Caco-2 (cell line): ENCODE measurements at regions not wholly inside any gene's neighbourhood (a gene's known extent, or its start where the extent isn't known, plus 50 kb on each side); places are given as distances from the start of the nearest gene placed in this dataset.

Source experiments
- BruUV-seq: library from RNA; stranded (reverse); fragments of 400-500 nt; replicated peaks from 2 replicates; lab custom pipeline; 2021; lab: Mats Ljungman, UMichigan
- CTCF ChIA-PET: fragments of 300-600 bp; sonication (Branson Sonifier 250); formaldehyde crosslinking; loops from one replicate; lab custom pipeline; 2022; ENCODE audit warnings: antibody characterized with exemption; lab: Charles Lee
- POLR2A ChIA-PET: fragments of 300-600 bp; sonication (Branson Sonifier 250); formaldehyde crosslinking; loops from one replicate; lab custom pipeline; 2022; ENCODE audit warnings: antibody characterized with exemption; lab: Charles Lee
- DNase-seq, 2 experiments: peaks; one replicate each; pipeline versions ENCODE4 v3.0.0 to v3.0.0-alpha.2; 2020 to 2022
- H3K27me3 ChIP-seq: replicated peaks from 2 replicates; pipeline ENCODE4 v1.6.0; 2011; ENCODE audit warnings: low read length; ENCODE audit not compliant: control insufficient read depth, insufficient read depth
- H3K36me3 ChIP-seq: 2 replicates; pipeline ENCODE4 v1.5.1; 2011; ENCODE audit warnings: low read length; ENCODE audit not compliant: control insufficient read depth, insufficient read depth
- H3K4me1 ChIP-seq: fragments of 250-450 bp; sonication (Bioruptor Pico); 2 replicates; pipeline ENCODE4 v1.5.1; 2020; ENCODE audit warnings: mild to moderate bottlenecking
- H3K4me3 ChIP-seq: 2 replicates; pipeline ENCODE4 v1.5.1; 2011; ENCODE audit warnings: low read depth, mild to moderate bottlenecking, control low read depth, low read length
- H3K9me3 ChIP-seq: fragments of 250-450 bp; sonication (Bioruptor Pico); 2 replicates; pipeline ENCODE4 v1.5.1; 2020; ENCODE audit warnings: mild to moderate bottlenecking, moderate library complexity
- H3K27ac Mint-ChIP-seq: one replicate; pipeline ENCODE4 v1.8.0; 2022; ENCODE audit warnings: mixed read lengths; ENCODE audit not compliant: unreplicated experiment
- H3K27me3 Mint-ChIP-seq: one replicate; pipeline ENCODE4 v1.8.0; 2022; ENCODE audit warnings: mixed read lengths; ENCODE audit not compliant: insufficient read depth, unreplicated experiment
- H3K36me3 Mint-ChIP-seq: one replicate; pipeline ENCODE4 v1.8.0; 2022; ENCODE audit warnings: mild to moderate bottlenecking, mixed read lengths; ENCODE audit not compliant: insufficient read depth, unreplicated experiment
- H3K4me1 Mint-ChIP-seq: one replicate; pipeline ENCODE4 v1.8.0; 2022; ENCODE audit warnings: low read depth, mixed read lengths; ENCODE audit not compliant: unreplicated experiment
- H3K4me3 Mint-ChIP-seq: one replicate; pipeline ENCODE4 v1.8.0; 2022; ENCODE audit warnings: mild to moderate bottlenecking, moderate library complexity, mixed read lengths; ENCODE audit not compliant: unreplicated experiment
- H3K9me3 Mint-ChIP-seq: one replicate; pipeline ENCODE4 v1.8.0; 2022; ENCODE audit warnings: mixed read lengths; ENCODE audit not compliant: unreplicated experiment
- CTCF ChIP-seq, 2 experiments: fragments of 200-600 bp in 1 of 2; IDR thresholded peaks; 1 replicate in 1 of 2; 2 replicates in 1 of 2; pipeline versions ENCODE4 v1.5.1 to v1.8.0; 2011 to 2022; ENCODE audit warnings: antibody characterized with exemption in 1 of 2, control low read depth in 1 of 2, inconsistent platforms in 1 of 2, low read depth in 1 of 2, low read length in 1 of 2, mild to moderate bottlenecking in 1 of 2, moderate library complexity in 1 of 2; ENCODE audit not compliant: insufficient read depth in 1 of 2, severe bottlenecking in 1 of 2, unreplicated experiment in 1 of 2
- intact Hi-C: fragments of 100-400 bp; cut with micrococcal nuclease; formaldehyde crosslinking; loops from one replicate; pipeline ENCODE4 v1.10.0; 2022; ENCODE audit not compliant: unreplicated experiment

GRCh38 chr17:68661265-68662036 lies 60.3 kb upstream of the FAM20A start:
- H3K9me3 ChIP-seq, result no peaks in the 10 kb centered on the region
- no peaks in the 10 kb centered on the region for H3K9me3 Mint-ChIP-seq
- H3K27ac Mint-ChIP-seq, result no peak overlapping the region
- H3K27me3 Mint-ChIP-seq, result peaks cover 2% of the 10 kb centered on the region
- TF ChIP-seq CTCF (IDR thresholded peaks at IDR 0.05; ENCODE audit: insufficient read depth in 1 of 2, low read depth in 1 of 2, low read length in 1 of 2, severe bottlenecking in 1 of 2, unreplicated experiment in 1 of 2), result no peak
- H3K4me3 ChIP-seq, result no peak overlapping the region
- ChIA-PET CTCF (no interaction called here), POLR2A (no interaction called here)
- H3K36me3 Mint-ChIP-seq, result no peaks in the 10 kb centered on the region
- H3K4me3 Mint-ChIP-seq, result no peak overlapping the region
- H3K4me1 ChIP-seq, result peaks cover 4% of the 10 kb centered on the region; the same call in 1 of the 2 replicates
- no peaks in the 10 kb centered on the region for H3K36me3 ChIP-seq
- BruUV-seq, result no TSS peak
- no peaks in the 10 kb centered on the region for H3K27me3 ChIP-seq
- intact Hi-C loops, result no loop called here
- DNase-seq, result no peak
- peaks cover 7% of the 10 kb centered on the region for H3K4me1 Mint-ChIP-seq

GRCh38 chr17:68660302-68660701 lies 59.1 kb upstream of the FAM20A start:
- BruUV-seq, result no TSS peak
- POLR2A ChIA-PET, result interaction anchor here (0.6 kb wide), 1 partner anchor 20 kb away, joined by 5 read pairs; no protein-coding TSS in a partner anchor
- DNase-seq, result no peak
- no peaks in the 10 kb centered on the region for H3K27me3 Mint-ChIP-seq
- TF ChIP-seq CTCF (IDR thresholded peaks at IDR 0.05; ENCODE audit: insufficient read depth in 1 of 2, low read depth in 1 of 2, low read length in 1 of 2, severe bottlenecking in 1 of 2, unreplicated experiment in 1 of 2), result no peak
- Histone ChIP-seq H3K4me3 (no peak overlapping the region), H3K27me3 (no peaks in the 10 kb centered on the region), H3K4me1 (peaks cover 4% of the 10 kb centered on the region; the same call in 1 of the 2 replicates), H3K36me3 (no peaks in the 10 kb centered on the region), H3K9me3 (no peaks in the 10 kb centered on the region)
- no peaks in the 10 kb centered on the region for H3K36me3 Mint-ChIP-seq
- intact Hi-C loops, result no loop called here
- no peak overlapping the region for H3K4me3 Mint-ChIP-seq
- CTCF ChIA-PET, result interaction anchor here (0.5 kb wide), 1 partner anchor 19 kb away, joined by 4 read pairs; no protein-coding TSS in a partner anchor
- peaks cover 7% of the 10 kb centered on the region for H3K4me1 Mint-ChIP-seq
- H3K9me3 Mint-ChIP-seq, result no peaks in the 10 kb centered on the region
- H3K27ac Mint-ChIP-seq, result no peak overlapping the region

- Mint-ChIP-seq H3K27me3 (no peaks in the 10 kb centered on the region), H3K4me3 (no peak overlapping the region), H3K27ac (no peak overlapping the region), H3K9me3 (no peaks in the 10 kb centered on the region), H3K36me3 (no peaks in the 10 kb centered on the region), H3K4me1 (peaks cover 7% of the 10 kb centered on the region)
- no peak overlapping the region for H3K4me3 ChIP-seq
- intact Hi-C loops, result no loop called here
- POLR2A ChIA-PET, result no interaction called here
- H3K27me3 ChIP-seq, result no peaks in the 10 kb centered on the region
- DNase-seq, result no peak
- H3K9me3 ChIP-seq, result no peaks in the 10 kb centered on the region
- no peaks in the 10 kb centered on the region for H3K36me3 ChIP-seq
- H3K4me1 ChIP-seq, result peaks cover 4% of the 10 kb centered on the region; the same call in 1 of the 2 replicates
- CTCF ChIA-PET, result no interaction called here
- no peak for TF ChIP-seq CTCF (IDR thresholded peaks at IDR 0.05; ENCODE audit: insufficient read depth in 1 of 2, low read depth in 1 of 2, low read length in 1 of 2, severe bottlenecking in 1 of 2, unreplicated experiment in 1 of 2)
- no TSS peak for BruUV-seq
Observed at GRCh38 chr17:68658999-68659780, 58.0 kb upstream of the FAM20A start.
